GM23338 (cell line): ENCODE measurements at regions not wholly inside any gene's neighbourhood (a gene's known extent, or its start where the extent isn't known, plus 50 kb on each side); places are given as distances from the start of the nearest gene placed in this dataset.
A peak's percentile ranks its signal among the peaks of the same experiment; 100 is the strongest.

Experiments used
- ATAC-seq: fragments of 200-7000 bp; cut with Tn5 transposase; 3 replicates; pipeline ENCODE4 v1.9.1; 2020
- DNase-seq: peaks from one replicate; pipeline ENCODE4 v3.0.0-alpha.2; 2015; ENCODE audit warnings: low spot score
- H2AFZ ChIP-seq: fragments of 200-600 bp; sonication (generic); 2 replicates; pipeline ENCODE4 v1.8.0; 2016; ENCODE audit warnings: antibody characterized with exemption, mild to moderate bottlenecking, moderate library complexity
- H3F3A ChIP-seq: fragments of 200-600 bp; sonication (generic); replicated peaks from 2 replicates; pipeline ENCODE4 v1.8.0; 2017; ENCODE audit warnings: antibody characterized with exemption, mixed run types, low read depth
- H3K27ac ChIP-seq: fragments of 200-600 bp; sonication (generic); 2 replicates; pipeline ENCODE4 v1.6.1; 2016; ENCODE audit warnings: low read depth
- H3K27me3 ChIP-seq: fragments of 200-600 bp; sonication (generic); 2 replicates; pipeline ENCODE4 v1.8.0; 2016; ENCODE audit warnings: mild to moderate bottlenecking, mixed run types, moderate library complexity; ENCODE audit not compliant: insufficient read depth
- H3K36me3 ChIP-seq: fragments of 200-600 bp; sonication (generic); 2 replicates; pipeline ENCODE4 v1.8.0; 2016; ENCODE audit warnings: mild to moderate bottlenecking; ENCODE audit not compliant: insufficient read depth
- H3K4me1 ChIP-seq: fragments of 200-600 bp; sonication (generic); 2 replicates; pipeline ENCODE4 v1.8.0; 2016; ENCODE audit warnings: mild to moderate bottlenecking, moderate library complexity; ENCODE audit not compliant: insufficient read depth
- H3K4me2 ChIP-seq: fragments of 200-600 bp; sonication (generic); 2 replicates; pipeline ENCODE4 v1.7.1; 2017; ENCODE audit warnings: mixed run types
- H3K4me3 ChIP-seq: fragments of 200-600 bp; sonication (generic); 2 replicates; pipeline ENCODE4 v1.6.1; 2016; ENCODE audit warnings: mixed run types
- H3K79me2 ChIP-seq: fragments of 200-600 bp; sonication (generic); replicated peaks from 2 replicates; pipeline ENCODE4 v1.8.0; 2017; ENCODE audit warnings: mild to moderate bottlenecking; ENCODE audit not compliant: insufficient read depth
- H3K9me2 ChIP-seq: fragments of 200-600 bp; sonication (generic); 2 replicates; pipeline ENCODE4 v1.8.0; 2017; ENCODE audit not compliant: insufficient read depth
- H4K20me1 ChIP-seq: fragments of 200-600 bp; sonication (generic); replicated peaks from 2 replicates; pipeline ENCODE4 v1.8.0; 2017; ENCODE audit warnings: mild to moderate bottlenecking; ENCODE audit not compliant: insufficient read depth
- H3K27ac Mint-ChIP-seq: 2 replicates; pipeline ENCODE4 v1.8.0; 2020; ENCODE audit warnings: inconsistent platforms, mild to moderate bottlenecking, moderate library complexity, mixed read lengths
- H3K27me3 Mint-ChIP-seq: 3 replicates; pipeline ENCODE4 v1.8.0; 2022; ENCODE audit warnings: low read depth, mild to moderate bottlenecking, moderate library complexity, mixed read lengths, inconsistent platforms; ENCODE audit not compliant: insufficient read depth, poor library complexity
- H3K36me3 Mint-ChIP-seq: 3 replicates; pipeline ENCODE4 v1.8.0; 2021; ENCODE audit warnings: low read depth, mild to moderate bottlenecking, inconsistent platforms, moderate library complexity, mixed read lengths
- H3K4me1 Mint-ChIP-seq: 3 replicates; pipeline ENCODE4 v1.8.0; 2020; ENCODE audit warnings: mild to moderate bottlenecking, inconsistent platforms, mixed read lengths
- H3K4me3 Mint-ChIP-seq: 3 replicates; pipeline ENCODE4 v1.8.0; 2021; ENCODE audit warnings: moderate library complexity, mild to moderate bottlenecking, inconsistent platforms, mixed read lengths
- H3K9me3 Mint-ChIP-seq: 3 replicates; pipeline ENCODE4 v1.8.0; 2020; ENCODE audit warnings: moderate library complexity, mild to moderate bottlenecking, inconsistent platforms, mixed read lengths
- CREB1 ChIP-seq: fragments of 250-450 bp; sonication (Bioruptor Pico); IDR thresholded peaks from 2 replicates; pipeline ENCODE4 v1.5.0; 2020; ENCODE audit warnings: low read depth, mild to moderate bottlenecking, moderate library complexity
- EZH2 ChIP-seq: fragments of 200-600 bp; sonication (generic); IDR thresholded peaks from one replicate; pipeline ENCODE4 v1.8.0; 2017; ENCODE audit warnings: antibody characterized with exemption, mild to moderate bottlenecking, low read depth; ENCODE audit not compliant: unreplicated experiment
- EZH2phosphoT487 ChIP-seq: fragments of 200-600 bp; sonication (generic); IDR thresholded peaks from one replicate; pipeline ENCODE4 v1.8.1; 2018; ENCODE audit warnings: antibody characterized with exemption; ENCODE audit not compliant: unreplicated experiment
- NANOG ChIP-seq: IDR thresholded peaks from 2 replicates; pipeline ENCODE4 v1.6.1; 2016; ENCODE audit warnings: antibody characterized with exemption, borderline replicate concordance
- POLR2AphosphoS5 ChIP-seq: IDR thresholded peaks from 2 replicates; pipeline ENCODE4 v1.6.1; 2016; ENCODE audit warnings: antibody characterized with exemption, low read depth
- STAT1 ChIP-seq: IDR thresholded peaks from one replicate; pipeline ENCODE4 v1.6.1; 2016; ENCODE audit warnings: antibody characterized with exemption; ENCODE audit not compliant: unreplicated experiment
- ZNF114 ChIP-seq: fragments of 250-450 bp; sonication (Bioruptor Pico); IDR thresholded peaks from 2 replicates; pipeline ENCODE4 v1.5.0; 2020; ENCODE audit warnings: mild to moderate bottlenecking, moderate library complexity
- ZNF331 ChIP-seq: fragments of 250-450 bp; sonication (Bioruptor Pico); IDR thresholded peaks from 2 replicates; pipeline ENCODE4 v1.5.0; 2020; ENCODE audit warnings: low read depth, mild to moderate bottlenecking, moderate library complexity
- TF ChIP-seq, protein P1 (sequence below), 2 experiments: fragments of 200-600 bp in 1 of 2; sonication (generic) in 1 of 2; conservative IDR thresholded peaks; 2 replicates each; pipeline versions ENCODE4 v1.5.1 to v1.6.1; 2016 to 2017; ENCODE audit warnings: antibody characterized with exemption in 2 of 2, low read depth in 2 of 2, mild to moderate bottlenecking in 2 of 2, moderate library complexity in 1 of 2
- TF ChIP-seq, protein P2 (sequence below): IDR thresholded peaks from one replicate; pipeline ENCODE4 v1.6.1; 2018; ENCODE audit warnings: antibody characterized with exemption; ENCODE audit not compliant: unreplicated experiment

DNA sequence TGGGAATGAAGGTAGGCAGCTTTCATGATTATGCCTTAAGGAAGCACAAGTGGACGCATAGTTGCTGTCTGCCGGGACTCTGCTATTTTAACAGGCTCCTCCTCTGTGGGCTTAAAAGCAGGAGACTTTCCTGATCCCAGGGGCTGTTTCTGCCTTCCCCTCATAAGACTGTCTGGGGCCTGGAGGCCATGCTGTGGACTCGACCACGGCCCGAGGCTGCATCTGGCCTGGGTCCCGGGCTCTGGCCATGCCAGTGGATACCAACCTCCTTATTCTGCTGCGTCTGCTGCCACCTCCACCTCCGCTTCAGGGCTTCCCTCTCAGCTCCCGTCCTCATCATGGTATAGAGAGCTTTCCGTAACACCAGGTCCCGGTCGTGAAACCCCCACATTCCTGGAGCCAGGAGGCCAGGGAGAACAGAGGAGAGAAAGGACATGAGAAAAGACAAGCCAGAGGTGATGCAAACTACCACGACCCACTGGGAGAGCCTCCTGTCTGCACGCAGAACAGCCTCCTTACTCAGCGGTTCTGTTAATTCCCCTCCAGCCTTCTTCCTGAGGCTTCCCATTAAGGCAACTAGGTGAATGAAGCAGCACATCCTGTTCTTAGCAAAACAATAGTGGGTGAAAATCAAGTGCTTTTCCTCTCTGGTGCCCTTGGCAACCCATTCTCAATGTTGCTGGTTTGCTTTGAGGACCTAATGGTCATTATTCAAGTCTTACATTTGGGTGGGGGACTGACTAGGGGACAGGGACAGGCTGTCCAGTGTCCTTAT lies 200.5 kb downstream of the KLF13 start:
- Mint-ChIP-seq H3K9me3 (no peaks in the 10 kb centered on the region), H3K4me1 (peaks cover 21% of the 10 kb centered on the region), H3K27ac (peak overlapping the region; percentile 49), H3K4me3 (no peak overlapping the region), H3K36me3 (no peaks in the 10 kb centered on the region; the same call in 2 of the 3 replicates), H3K27me3 (peaks cover 19% of the 10 kb centered on the region)
- Histone ChIP-seq H3K27me3 (no peaks in the 10 kb centered on the region), H3K36me3 (no peaks in the 10 kb centered on the region), H3K9me2 (peaks cover 8% of the 10 kb centered on the region; the same call in 1 of the 2 replicates), H2AFZ (no peak overlapping the region), H4K20me1 (no peaks in the 10 kb centered on the region), H3K4me1 (peaks cover 7% of the 10 kb centered on the region; the same call in 1 of the 2 replicates), H3K4me2 (no peak overlapping the region), H3F3A (no peaks in the 10 kb centered on the region), H3K27ac (peak overlapping the region; percentile 39; the same call in 1 of the 2 replicates), H3K4me3 (no peak overlapping the region), H3K79me2 (no peaks in the 10 kb centered on the region)
- TF ChIP-seq EZH2phosphoT487 = no peak
- DNase-seq (peak; percentile 28), ATAC-seq (peak; percentile 42; the same call in 2 of the 3 replicates)

DNA sequence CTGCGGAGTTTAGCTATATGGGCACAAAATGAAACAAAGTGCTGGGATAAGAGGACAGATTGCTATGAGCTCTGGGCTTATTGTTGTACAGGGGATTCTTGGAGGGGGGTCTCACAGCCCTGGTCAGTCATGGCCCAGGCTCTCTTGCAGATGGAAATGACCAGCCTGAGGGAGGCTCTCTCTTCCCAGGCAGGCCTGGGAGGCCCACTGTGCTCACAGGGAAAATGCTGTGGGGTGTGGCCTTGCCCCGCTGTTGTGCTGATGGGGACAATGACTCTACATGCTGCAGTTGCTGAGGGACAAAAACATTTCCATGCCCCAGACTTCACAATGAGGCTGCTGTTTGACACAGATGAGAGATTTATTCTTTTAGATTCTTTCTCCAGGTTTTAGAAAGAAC lies 202.2 kb downstream of the KLF13 start:
- H3K27ac ChIP-seq = no peak overlapping the region
- Mint-ChIP-seq H3K27ac (peak overlapping the region; percentile 78; the same call in 1 of the 2 replicates), H3K27me3 (peaks cover 15% of the 10 kb centered on the region), H3K9me3 (no peaks in the 10 kb centered on the region), H3K4me3 (no peak overlapping the region), H3K36me3 (no peaks in the 10 kb centered on the region; the same call in 2 of the 3 replicates), H3K4me1 (peaks cover 17% of the 10 kb centered on the region)
- ATAC-seq = no peak
- no peaks in the 10 kb centered on the region for H3K79me2 ChIP-seq
- no peak overlapping the region for H3K4me3 ChIP-seq
- no peaks in the 10 kb centered on the region for H4K20me1 ChIP-seq
- no peak for DNase-seq
- peaks cover 6% of the 10 kb centered on the region; the same call in 1 of the 2 replicates for H3K4me1 ChIP-seq
- H2AFZ ChIP-seq = no peak overlapping the region
- H3F3A ChIP-seq = no peaks in the 10 kb centered on the region
- H3K27me3 ChIP-seq = no peaks in the 10 kb centered on the region
- peaks cover 8% of the 10 kb centered on the region; the same call in 1 of the 2 replicates for H3K9me2 ChIP-seq
- no peak overlapping the region for H3K4me2 ChIP-seq
- H3K36me3 ChIP-seq = no peaks in the 10 kb centered on the region
- no peak for TF ChIP-seq POLR2AphosphoS5
- TF ChIP-seq STAT1 = no peak
- TF ChIP-seq EZH2 = no peak
- no peak for TF ChIP-seq CREB1 (CRISPR knock-in tag)
- no peak for TF ChIP-seq ZNF331 (CRISPR knock-in tag)
- no peak for TF ChIP-seq NANOG
- no peak for TF ChIP-seq ZNF114
- TF ChIP-seq, protein P1, sequence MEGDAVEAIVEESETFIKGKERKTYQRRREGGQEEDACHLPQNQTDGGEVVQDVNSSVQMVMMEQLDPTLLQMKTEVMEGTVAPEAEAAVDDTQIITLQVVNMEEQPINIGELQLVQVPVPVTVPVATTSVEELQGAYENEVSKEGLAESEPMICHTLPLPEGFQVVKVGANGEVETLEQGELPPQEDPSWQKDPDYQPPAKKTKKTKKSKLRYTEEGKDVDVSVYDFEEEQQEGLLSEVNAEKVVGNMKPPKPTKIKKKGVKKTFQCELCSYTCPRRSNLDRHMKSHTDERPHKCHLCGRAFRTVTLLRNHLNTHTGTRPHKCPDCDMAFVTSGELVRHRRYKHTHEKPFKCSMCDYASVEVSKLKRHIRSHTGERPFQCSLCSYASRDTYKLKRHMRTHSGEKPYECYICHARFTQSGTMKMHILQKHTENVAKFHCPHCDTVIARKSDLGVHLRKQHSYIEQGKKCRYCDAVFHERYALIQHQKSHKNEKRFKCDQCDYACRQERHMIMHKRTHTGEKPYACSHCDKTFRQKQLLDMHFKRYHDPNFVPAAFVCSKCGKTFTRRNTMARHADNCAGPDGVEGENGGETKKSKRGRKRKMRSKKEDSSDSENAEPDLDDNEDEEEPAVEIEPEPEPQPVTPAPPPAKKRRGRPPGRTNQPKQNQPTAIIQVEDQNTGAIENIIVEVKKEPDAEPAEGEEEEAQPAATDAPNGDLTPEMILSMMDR (conservative IDR thresholded peaks at IDR 0.05; ENCODE audit: low read depth in 2 of 2) = no peak
- TF ChIP-seq, protein P2, sequence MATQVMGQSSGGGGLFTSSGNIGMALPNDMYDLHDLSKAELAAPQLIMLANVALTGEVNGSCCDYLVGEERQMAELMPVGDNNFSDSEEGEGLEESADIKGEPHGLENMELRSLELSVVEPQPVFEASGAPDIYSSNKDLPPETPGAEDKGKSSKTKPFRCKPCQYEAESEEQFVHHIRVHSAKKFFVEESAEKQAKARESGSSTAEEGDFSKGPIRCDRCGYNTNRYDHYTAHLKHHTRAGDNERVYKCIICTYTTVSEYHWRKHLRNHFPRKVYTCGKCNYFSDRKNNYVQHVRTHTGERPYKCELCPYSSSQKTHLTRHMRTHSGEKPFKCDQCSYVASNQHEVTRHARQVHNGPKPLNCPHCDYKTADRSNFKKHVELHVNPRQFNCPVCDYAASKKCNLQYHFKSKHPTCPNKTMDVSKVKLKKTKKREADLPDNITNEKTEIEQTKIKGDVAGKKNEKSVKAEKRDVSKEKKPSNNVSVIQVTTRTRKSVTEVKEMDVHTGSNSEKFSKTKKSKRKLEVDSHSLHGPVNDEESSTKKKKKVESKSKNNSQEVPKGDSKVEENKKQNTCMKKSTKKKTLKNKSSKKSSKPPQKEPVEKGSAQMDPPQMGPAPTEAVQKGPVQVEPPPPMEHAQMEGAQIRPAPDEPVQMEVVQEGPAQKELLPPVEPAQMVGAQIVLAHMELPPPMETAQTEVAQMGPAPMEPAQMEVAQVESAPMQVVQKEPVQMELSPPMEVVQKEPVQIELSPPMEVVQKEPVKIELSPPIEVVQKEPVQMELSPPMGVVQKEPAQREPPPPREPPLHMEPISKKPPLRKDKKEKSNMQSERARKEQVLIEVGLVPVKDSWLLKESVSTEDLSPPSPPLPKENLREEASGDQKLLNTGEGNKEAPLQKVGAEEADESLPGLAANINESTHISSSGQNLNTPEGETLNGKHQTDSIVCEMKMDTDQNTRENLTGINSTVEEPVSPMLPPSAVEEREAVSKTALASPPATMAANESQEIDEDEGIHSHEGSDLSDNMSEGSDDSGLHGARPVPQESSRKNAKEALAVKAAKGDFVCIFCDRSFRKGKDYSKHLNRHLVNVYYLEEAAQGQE = no peak
